GM21515 (cell line): ENCODE measurements at regions not wholly inside any gene's neighbourhood (a gene's known extent, or its start where the extent isn't known, plus 50 kb on each side); places are given as distances from the start of the nearest gene placed in this dataset.

Experiments
- ATAC-seq: cut with Tn5 transposase; IDR thresholded peaks from one replicate; pipeline ENCODE4 v1.9.1; 2021; ENCODE audit not compliant: unreplicated experiment

DNA sequence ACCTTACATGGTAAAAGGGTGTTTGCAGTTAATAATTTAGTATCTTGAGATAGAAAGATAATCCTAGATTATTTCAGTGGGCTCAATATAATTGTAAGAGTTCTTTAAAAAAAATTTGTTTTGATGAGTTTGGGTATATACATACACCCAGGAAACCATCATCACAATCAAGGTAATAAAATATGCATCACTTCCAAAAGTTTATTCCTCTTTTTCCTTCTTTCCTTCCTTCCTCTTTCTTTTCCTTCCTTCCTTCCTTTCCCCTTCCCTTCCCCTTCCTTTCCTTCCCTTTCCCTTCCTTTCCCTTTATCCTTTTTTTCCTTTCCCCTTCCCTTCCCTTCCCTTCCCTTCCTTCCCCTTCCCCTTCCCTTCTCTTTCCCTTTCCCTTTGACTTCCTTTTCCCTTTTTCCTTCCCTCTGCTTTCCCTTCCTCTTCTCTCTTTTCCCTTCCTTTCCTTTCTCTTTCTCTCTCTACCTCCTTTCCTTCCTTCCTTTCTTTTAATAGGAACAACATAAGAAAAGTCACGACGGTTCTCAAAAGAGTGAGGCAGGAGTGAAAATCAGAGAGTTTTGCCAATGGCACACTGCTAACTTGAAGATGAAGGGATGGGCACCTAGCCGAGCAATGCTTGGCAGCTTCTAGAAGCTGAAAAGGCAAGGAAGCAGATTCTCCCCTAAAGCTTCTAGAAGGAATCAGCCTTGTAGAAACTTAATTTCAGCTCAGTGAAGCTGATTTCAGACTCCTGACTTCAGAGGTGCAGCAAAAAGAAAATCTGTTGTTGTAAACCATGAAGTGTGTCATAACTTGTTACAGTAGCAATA, 2050.2 kb upstream of the AGA start:
- no peak for ATAC-seq

GRCh38 chr4:179503976-179504375, 2061.7 kb upstream of the AGA start:
- no peak for ATAC-seq

- ATAC-seq, result no peak
These were observed 2067.3 kb upstream of the AGA start for GRCh38 chr4:179509489-179509888.

DNA sequence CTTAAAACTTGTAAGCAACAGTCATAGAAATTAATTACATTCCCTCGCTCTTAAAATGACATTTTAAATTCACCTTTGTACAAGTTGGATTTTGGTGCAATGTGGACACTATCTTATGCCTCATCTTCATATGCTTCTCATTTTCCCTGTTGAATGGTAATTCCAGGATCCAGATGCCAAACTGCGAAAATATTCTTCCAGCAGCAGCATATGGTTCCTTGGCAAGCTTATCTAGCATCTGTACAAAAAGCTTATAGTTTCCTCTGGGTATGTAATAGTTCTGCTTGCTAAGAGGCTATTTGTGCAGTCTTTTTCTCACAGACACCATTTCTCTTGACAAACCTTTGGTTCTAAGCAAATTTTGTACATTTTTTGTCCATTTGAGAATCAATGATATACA, 2079.7 kb upstream of the AGA start:
- no peak for ATAC-seq

GRCh38 chr4:179530958-179531357, 2088.7 kb upstream of the AGA start:
- no peak for ATAC-seq

DNA sequence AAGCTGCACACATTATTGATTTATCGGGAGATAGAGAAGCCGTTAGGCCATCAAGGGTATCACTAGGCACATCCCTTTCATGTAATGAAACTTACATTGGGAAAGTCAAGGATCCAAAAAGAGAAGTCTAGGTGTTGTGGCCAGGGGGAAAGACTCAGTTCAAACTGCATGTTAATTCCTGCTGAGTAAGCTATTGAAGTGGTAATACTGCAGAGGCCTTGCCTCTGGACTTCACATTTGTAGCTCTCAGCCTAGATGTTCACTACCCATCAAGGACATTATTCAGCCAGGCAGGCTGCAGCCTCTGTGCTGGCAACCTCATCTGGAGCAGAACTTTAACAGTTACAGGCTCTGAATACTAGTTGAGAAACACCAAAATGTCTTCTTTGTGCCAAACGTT, 2094.5 kb upstream of the AGA start:
- no peak for ATAC-seq

DNA sequence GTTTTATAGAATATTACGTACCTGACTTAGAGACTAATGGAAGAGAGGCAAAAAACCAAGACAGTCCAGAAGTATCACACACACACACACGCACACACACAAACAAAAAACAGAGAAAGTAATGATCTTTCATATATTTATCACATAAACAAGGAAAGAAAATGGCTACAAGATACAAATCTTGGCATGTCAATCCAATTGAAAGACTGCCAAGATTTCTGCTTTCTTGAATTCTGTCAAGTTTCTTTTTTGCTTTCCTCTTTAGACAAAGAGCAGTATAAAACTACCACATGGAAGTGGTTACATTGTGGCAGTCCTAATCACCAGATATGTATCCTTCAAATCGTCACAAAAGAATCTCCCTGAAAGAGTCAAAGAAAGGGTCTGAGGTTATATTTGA, 2097.4 kb upstream of the AGA start:
- no peak for ATAC-seq

- no peak for ATAC-seq
These were observed 2101.5 kb upstream of the AGA start for GRCh38 chr4:179543771-179544170.

DNA sequence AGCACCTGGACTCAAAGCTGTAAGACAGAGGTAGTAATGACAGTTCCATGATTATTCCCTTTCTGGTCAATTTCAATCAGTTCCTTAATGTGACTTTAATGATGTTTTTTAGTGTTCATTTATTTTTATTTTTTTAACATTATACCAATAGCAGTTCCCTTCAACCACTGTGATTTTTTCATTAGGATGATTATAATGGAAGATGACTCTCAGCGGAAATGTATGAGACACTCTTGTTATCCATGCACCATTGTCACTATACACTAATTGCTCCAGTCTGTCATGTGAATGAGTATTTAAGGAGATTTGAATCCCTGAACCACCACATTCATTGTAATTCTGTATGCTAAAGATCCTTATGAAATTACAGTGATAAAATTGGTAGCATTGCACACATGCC, 2102.3 kb upstream of the AGA start:
- ATAC-seq, result no peak

GRCh38 chr4:179552131-179552530, 2109.9 kb upstream of the AGA start:
- ATAC-seq, result no peak

DNA sequence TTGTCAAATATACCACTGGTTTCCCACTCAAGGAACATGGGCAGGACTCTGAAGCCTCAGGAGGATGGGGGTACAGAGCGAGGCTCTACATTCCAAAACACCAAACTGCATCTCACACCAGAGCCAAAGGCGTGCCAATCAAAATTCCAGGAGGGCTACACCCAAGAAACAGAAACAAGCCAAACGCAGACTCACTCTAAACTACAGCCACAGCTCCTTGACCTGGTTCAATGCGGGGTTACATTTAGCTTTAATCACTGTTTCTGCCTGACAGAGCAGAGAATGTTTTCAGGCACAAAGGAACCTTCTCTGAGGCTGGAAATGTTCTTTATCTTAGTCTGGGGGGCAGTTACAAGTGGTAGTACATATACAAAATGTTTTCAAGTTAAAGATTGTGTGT, 2121.5 kb upstream of the AGA start:
- no peak for ATAC-seq

DNA sequence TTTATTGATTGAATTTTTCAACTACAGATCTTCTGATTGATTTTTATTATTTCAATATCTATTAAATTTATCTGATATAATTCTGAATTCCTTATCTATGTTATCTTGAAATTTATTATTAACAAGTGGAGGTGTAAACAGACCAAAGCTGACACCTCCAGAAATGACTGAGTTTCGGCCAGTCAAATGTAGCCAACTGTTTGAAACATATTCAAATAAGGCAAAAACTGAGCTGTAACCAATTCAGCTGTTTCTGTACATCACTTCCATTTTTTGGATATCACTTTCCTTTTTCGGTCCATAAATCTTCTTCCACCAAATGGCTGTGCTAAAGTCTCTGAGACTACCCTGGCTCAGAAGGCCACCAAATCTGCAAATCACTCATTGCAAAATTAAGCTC, 2127.3 kb upstream of the AGA start:
- no peak for ATAC-seq

DNA sequence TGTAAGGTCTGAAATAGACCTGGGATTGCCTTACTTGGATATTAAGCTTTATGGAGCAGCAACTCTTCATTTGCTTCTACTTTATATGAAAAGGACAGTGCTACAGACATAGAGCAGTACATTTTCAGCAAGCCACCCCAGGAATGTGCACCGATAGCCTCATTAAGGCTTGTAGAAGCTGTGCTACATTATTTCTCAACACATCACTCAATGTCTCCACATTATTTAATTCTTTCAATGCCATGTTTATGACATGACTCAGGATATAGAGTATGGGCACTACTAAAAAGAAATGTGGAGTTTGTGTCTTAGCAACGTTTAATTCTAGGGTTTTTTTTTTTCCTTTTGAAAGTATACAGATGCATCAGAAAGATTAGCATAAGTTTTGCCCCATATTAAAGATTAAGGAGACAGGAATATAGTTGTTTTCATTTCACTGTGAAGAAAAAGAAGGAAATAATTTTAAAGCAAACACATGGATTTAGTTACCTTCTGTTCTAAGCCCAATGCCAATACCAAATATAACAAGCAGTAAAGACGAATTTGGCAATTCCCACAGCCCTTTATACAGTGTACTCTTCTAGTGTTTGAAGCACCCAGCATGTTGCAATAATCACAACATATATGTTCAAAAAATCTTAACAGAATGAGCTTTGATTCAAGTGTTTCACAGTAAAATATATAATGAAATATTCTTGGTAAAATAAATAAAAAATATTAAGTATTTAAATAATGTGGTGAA, 2140.1 kb upstream of the AGA start:
- no peak for ATAC-seq

- ATAC-seq, result no peak
These were observed 2141.0 kb upstream of the AGA start for GRCh38 chr4:179583221-179583620.

- no peak for ATAC-seq
These were observed 2141.9 kb upstream of the AGA start for GRCh38 chr4:179584101-179584500.

- ATAC-seq, result no peak
These were observed 2143.5 kb upstream of the AGA start for GRCh38 chr4:179585761-179586160.

DNA sequence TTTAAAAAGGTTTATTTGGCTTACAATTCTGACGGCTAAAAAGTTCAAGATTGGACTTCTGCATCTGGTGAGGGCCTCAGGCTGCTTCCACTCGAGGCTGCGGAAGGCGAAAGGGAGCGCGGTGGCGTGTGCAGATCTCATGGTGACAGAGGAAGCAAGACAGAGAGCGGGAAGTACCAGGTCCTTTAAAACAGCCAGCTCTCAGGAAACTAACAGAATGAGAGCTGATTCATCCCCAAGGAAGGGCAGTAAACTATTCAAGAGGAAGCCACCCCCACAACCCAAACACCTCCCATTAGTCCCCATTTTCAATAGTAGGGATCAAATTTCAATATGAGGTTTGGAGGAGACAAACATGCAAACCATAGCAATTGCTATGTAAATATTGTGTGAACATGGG, 2144.2 kb upstream of the AGA start:
- no peak for ATAC-seq

GRCh38 chr4:179595671-179596410, 2153.6 kb upstream of the AGA start:
- no peak for ATAC-seq

DNA sequence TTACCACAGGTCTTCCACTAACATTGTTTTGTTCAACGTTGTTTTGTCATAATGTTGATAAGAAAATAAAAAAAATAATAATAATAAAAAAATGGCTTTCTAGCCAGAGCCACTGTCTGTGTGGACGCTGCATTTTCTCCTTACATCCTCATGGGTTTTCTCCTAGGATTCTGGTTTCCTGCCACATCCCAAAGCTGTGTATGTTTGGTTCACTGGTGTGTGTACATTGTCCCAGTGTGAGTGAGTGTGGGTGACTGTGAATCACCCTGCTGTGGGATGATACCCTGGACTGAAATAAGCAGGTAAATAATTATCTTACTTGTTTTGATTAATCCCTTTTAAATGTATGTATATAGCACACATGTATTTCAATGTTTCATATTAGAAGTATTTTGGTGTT, 2154.4 kb upstream of the AGA start:
- no peak for ATAC-seq

GRCh38 chr4:179597301-179597700, 2155.1 kb upstream of the AGA start:
- ATAC-seq, result no peak

DNA sequence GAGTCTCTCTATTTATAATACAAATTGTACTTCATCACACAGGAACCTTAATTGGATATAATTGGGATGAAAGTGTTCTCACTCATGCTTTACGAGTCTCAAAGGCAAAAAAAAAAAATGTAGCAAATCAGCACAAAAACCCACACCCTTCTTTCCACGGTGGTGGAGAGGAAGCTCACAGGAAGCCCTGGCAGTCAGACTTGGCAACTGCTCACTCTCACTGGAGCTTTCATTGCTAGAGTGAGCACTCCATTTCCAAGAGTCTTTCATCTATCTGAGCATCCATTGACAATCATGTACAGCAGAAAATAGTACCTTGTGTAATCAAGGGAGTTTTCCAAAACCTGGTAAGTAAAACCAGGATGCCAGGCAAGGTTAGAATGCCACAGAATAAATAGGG, 2159.4 kb upstream of the AGA start:
- ATAC-seq, result no peak

GRCh38 chr4:179605196-179605595, 2163.0 kb upstream of the AGA start:
- ATAC-seq, result no peak
